HEK293 (cell line): ENCODE measurements at regions not wholly inside any gene's neighbourhood (a gene's known extent, or its start where the extent isn't known, plus 50 kb on each side); places are given as distances from the start of the nearest gene placed in this dataset.

Experiments used
- CTCF ChIP-seq: fragments of 450-650 bp; formaldehyde crosslinking; IDR thresholded peaks from 2 replicates; pipeline ENCODE4 v1.5.1; 2016; ENCODE audit warnings: missing biosample characterization, missing genetic modification characterization
- HIC1 ChIP-seq: fragments of 450-650 bp; formaldehyde crosslinking; IDR thresholded peaks from 2 replicates; pipeline ENCODE4 v1.5.1; 2016; ENCODE audit warnings: missing biosample characterization, missing genetic modification characterization
- TSHZ1 ChIP-seq: fragments of 450-650 bp; formaldehyde crosslinking; IDR thresholded peaks from 2 replicates; pipeline ENCODE4 v1.5.1; 2016; ENCODE audit warnings: missing biosample characterization, missing genetic modification characterization, borderline replicate concordance
- WT1 ChIP-seq: fragments of 450-650 bp; formaldehyde crosslinking; IDR thresholded peaks from 2 replicates; pipeline ENCODE4 v1.5.1; 2016; ENCODE audit warnings: missing biosample characterization, missing genetic modification characterization
- ZBTB1 ChIP-seq: fragments of 450-650 bp; formaldehyde crosslinking; IDR thresholded peaks from 2 replicates; pipeline ENCODE4 v1.5.1; 2016; ENCODE audit warnings: missing biosample characterization, missing genetic modification characterization
- ZBTB7A ChIP-seq: fragments of 450-650 bp; formaldehyde crosslinking; IDR thresholded peaks from 2 replicates; pipeline ENCODE4 v1.5.1; 2016; ENCODE audit warnings: low read depth, missing biosample characterization, missing genetic modification characterization
- ZFP37 ChIP-seq: fragments of 450-650 bp; formaldehyde crosslinking; IDR thresholded peaks from 2 replicates; pipeline ENCODE4 v1.5.1; 2016; ENCODE audit warnings: missing biosample characterization, missing genetic modification characterization
- ZNF2 ChIP-seq: fragments of 450-650 bp; formaldehyde crosslinking; IDR thresholded peaks from 2 replicates; pipeline ENCODE4 v1.5.1; 2016; ENCODE audit warnings: missing biosample characterization, missing genetic modification characterization
- ZNF23 ChIP-seq: fragments of 450-650 bp; formaldehyde crosslinking; IDR thresholded peaks from 2 replicates; pipeline ENCODE4 v1.5.1; 2016; ENCODE audit warnings: missing biosample characterization, missing genetic modification characterization, borderline replicate concordance
- ZNF274 ChIP-seq, 2 experiments: fragments of 200-500 bp in 1 of 2; fragments of 450-650 bp in 1 of 2; sonication (Bioruptor generic) in 1 of 2; formaldehyde crosslinking in 1 of 2; IDR thresholded peaks; 2 replicates each; pipeline versions ENCODE4 v1.5.1 to v1.6.1; 2014 to 2016; ENCODE audit warnings: borderline replicate concordance in 1 of 2, inconsistent platforms in 1 of 2, low read length in 1 of 2, missing biosample characterization in 1 of 2, missing genetic modification characterization in 1 of 2
- ZNF76 ChIP-seq: fragments of 450-650 bp; formaldehyde crosslinking; IDR thresholded peaks from 2 replicates; pipeline ENCODE4; 2016; ENCODE audit warnings: low read depth, missing biosample characterization, missing genetic modification characterization, borderline replicate concordance
- TF ChIP-seq, protein P1 (sequence below): fragments of 450-650 bp; formaldehyde crosslinking; IDR thresholded peaks from 2 replicates; pipeline ENCODE4 v1.5.1; 2017; ENCODE audit warnings: missing biosample characterization, missing genetic modification characterization

- TF ChIP-seq ZNF76 (tag by site-specific recombination), result no peak
- no peak for TF ChIP-seq ZNF23 (tag by site-specific recombination)
- TF ChIP-seq CTCF, result no peak
- no peak for TF ChIP-seq ZBTB1
- no peak for TF ChIP-seq ZFP37 (tag by site-specific recombination)
- no peak for TF ChIP-seq ZBTB7A (tag by site-specific recombination)
- no peak for TF ChIP-seq ZNF274 (IDR thresholded peaks at IDR 0.05; ENCODE audit: low read length)
- TF ChIP-seq ZNF274 (tag by site-specific recombination; IDR thresholded peaks at IDR 0.05; ENCODE audit: borderline replicate concordance), result no peak
- TF ChIP-seq, protein P1, sequence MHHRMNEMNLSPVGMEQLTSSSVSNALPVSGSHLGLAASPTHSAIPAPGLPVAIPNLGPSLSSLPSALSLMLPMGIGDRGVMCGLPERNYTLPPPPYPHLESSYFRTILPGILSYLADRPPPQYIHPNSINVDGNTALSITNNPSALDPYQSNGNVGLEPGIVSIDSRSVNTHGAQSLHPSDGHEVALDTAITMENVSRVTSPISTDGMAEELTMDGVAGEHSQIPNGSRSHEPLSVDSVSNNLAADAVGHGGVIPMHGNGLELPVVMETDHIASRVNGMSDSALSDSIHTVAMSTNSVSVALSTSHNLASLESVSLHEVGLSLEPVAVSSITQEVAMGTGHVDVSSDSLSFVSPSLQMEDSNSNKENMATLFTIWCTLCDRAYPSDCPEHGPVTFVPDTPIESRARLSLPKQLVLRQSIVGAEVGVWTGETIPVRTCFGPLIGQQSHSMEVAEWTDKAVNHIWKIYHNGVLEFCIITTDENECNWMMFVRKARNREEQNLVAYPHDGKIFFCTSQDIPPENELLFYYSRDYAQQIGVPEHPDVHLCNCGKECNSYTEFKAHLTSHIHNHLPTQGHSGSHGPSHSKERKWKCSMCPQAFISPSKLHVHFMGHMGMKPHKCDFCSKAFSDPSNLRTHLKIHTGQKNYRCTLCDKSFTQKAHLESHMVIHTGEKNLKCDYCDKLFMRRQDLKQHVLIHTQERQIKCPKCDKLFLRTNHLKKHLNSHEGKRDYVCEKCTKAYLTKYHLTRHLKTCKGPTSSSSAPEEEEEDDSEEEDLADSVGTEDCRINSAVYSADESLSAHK (tag by site-specific recombination), result no peak
- TF ChIP-seq HIC1 (tag by site-specific recombination), result no peak
- no peak for TF ChIP-seq TSHZ1 (tag by site-specific recombination)
- no peak for TF ChIP-seq WT1 (tag by site-specific recombination)
- TF ChIP-seq ZNF2 (tag by site-specific recombination), result no peak
Measured at GRCh38 chr12:126960709-126961108, 1306.3 kb upstream of the TMEM132C start.
